PC-3 (cell line): ENCODE measurements at regions not wholly inside any gene's neighbourhood (a gene's known extent, or its start where the extent isn't known, plus 50 kb on each side); places are given as distances from the start of the nearest gene placed in this dataset.

Experiments used
- ATAC-seq: fragments of 200-7000 bp; cut with Tn5 transposase; 2 replicates; pipeline ENCODE4 v1.9.1; 2020; ENCODE audit warnings: mild to moderate bottlenecking, moderate library complexity
- BruUV-seq: library from RNA; stranded (reverse); fragments of 400-500 nt; replicated peaks from 2 replicates; lab custom pipeline; 2021; lab: Mats Ljungman, UMichigan
- CTCF ChIA-PET: fragments of 300-600 bp; sonication (Branson Sonifier 250); formaldehyde crosslinking; loops from one replicate; lab custom pipeline; 2022; ENCODE audit warnings: antibody characterized with exemption; lab: Charles Lee
- POLR2A ChIA-PET: fragments of 300-600 bp; sonication (Branson Sonifier 250); formaldehyde crosslinking; loops from one replicate; lab custom pipeline; 2022; ENCODE audit warnings: antibody characterized with exemption; ENCODE audit not compliant: unreplicated experiment; lab: Charles Lee
- DNase-seq: peaks from one replicate; pipeline ENCODE4 v3.0.0-alpha.2; 2015
- H2AFZ ChIP-seq: fragments of 300-600 bp; sonication (generic); 2 replicates; pipeline ENCODE4 v1.6.0; 2016; ENCODE audit warnings: antibody characterized with exemption, low read length
- H3F3A ChIP-seq: fragments of 300-600 bp; sonication (generic); one replicate; pipeline ENCODE4 v1.6.0; 2017; ENCODE audit warnings: antibody characterized with exemption, low read length, control low read depth, mild to moderate bottlenecking; ENCODE audit not compliant: unreplicated experiment
- H3K27ac ChIP-seq: fragments of 300-600 bp; sonication (generic); 2 replicates; pipeline ENCODE4 v1.5.1; 2016; ENCODE audit warnings: mild to moderate bottlenecking, low read length
- H3K27me3 ChIP-seq: fragments of 300-600 bp; sonication (generic); 2 replicates; pipeline ENCODE4 v1.6.1; 2016; ENCODE audit warnings: low read length, mixed read lengths
- H3K36me3 ChIP-seq: fragments of 300-600 bp; sonication (generic); 2 replicates; pipeline ENCODE4 v1.6.1; 2016; ENCODE audit warnings: low read depth, mixed run types, low read length, mixed read lengths
- H3K4me1 ChIP-seq: fragments of 300-600 bp; sonication (generic); 2 replicates; pipeline ENCODE4 v1.5.1; 2016; ENCODE audit warnings: low read length; ENCODE audit not compliant: insufficient read depth
- H3K4me2 ChIP-seq: fragments of 300-600 bp; sonication (generic); 2 replicates; pipeline ENCODE4 v1.6.0; 2016; ENCODE audit warnings: low read length
- H3K4me3 ChIP-seq: fragments of 300-600 bp; sonication (generic); 2 replicates; pipeline ENCODE4 v1.5.1; 2016; ENCODE audit warnings: mild to moderate bottlenecking, low read length, mixed read lengths
- H3K79me2 ChIP-seq: fragments of 300-600 bp; sonication (generic); 2 replicates; pipeline ENCODE4 v1.6.1; 2017; ENCODE audit warnings: low read length, mixed read lengths
- H3K9ac ChIP-seq: fragments of 300-600 bp; sonication (generic); 2 replicates; pipeline ENCODE4 v1.6.0; 2016; ENCODE audit warnings: mild to moderate bottlenecking, low read length
- H3K9me2 ChIP-seq: fragments of 300-600 bp; sonication (generic); replicated peaks from 2 replicates; pipeline ENCODE4 v1.6.1; 2016; ENCODE audit warnings: mixed run types, low read length, mixed read lengths
- H3K9me3 ChIP-seq: fragments of 300-600 bp; sonication (generic); 2 replicates; pipeline ENCODE4 v1.6.1; 2016; ENCODE audit warnings: low read length, mixed read lengths
- H4K20me1 ChIP-seq: fragments of 300-600 bp; sonication (generic); 2 replicates; pipeline ENCODE4 v1.6.1; 2016; ENCODE audit warnings: low read length, mixed read lengths
- EZH2 ChIP-seq: fragments of 300-600 bp; sonication (generic); IDR thresholded peaks from one replicate; pipeline ENCODE4 v1.6.1; 2017; ENCODE audit warnings: antibody characterized with exemption, mild to moderate bottlenecking, low read length; ENCODE audit not compliant: unreplicated experiment
- EZH2phosphoT487 ChIP-seq: fragments of 300-600 bp; sonication (generic); IDR thresholded peaks from 2 replicates; pipeline ENCODE4 v1.6.1; 2018; ENCODE audit warnings: mild to moderate bottlenecking, antibody characterized with exemption, low read length, borderline replicate concordance
- intact Hi-C: fragments of 100-400 bp; cut with micrococcal nuclease; formaldehyde crosslinking; loops from 2 replicates; pipeline ENCODE4 v1.9.0; 2023
- TF ChIP-seq, protein P1 (sequence below): fragments of 300-600 bp; sonication (generic); conservative IDR thresholded peaks from 2 replicates; pipeline ENCODE4 v1.5.1; 2017; ENCODE audit warnings: antibody characterized with exemption, low read depth, mild to moderate bottlenecking, low read length

DNA sequence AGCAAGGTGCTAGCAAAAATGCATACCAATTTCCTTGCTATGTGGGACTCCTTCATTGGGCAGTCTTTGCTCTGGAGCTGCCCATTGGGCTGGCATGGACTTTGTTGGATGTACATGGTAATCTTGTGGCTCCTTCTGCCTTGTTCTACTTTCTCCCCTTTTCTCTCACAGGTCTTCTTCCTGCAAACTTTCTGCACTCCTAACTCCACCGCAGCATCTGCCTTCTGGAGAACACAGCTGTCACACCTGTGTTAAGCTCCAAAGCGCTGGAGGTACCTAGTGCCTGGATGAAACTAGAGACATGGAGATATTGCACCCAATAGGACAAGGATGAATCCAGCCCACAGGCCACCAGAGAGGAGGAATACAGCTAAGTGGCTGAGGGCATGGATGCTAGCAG, 60.7 kb upstream of the CCND2 start:
- POLR2A ChIA-PET, result no interaction called here
- no peak overlapping the region for H3K4me2 ChIP-seq
- H3K4me3 ChIP-seq, result no peak overlapping the region
- H4K20me1 ChIP-seq, result no peaks in the 10 kb centered on the region
- H3K9me2 ChIP-seq, result no peaks in the 10 kb centered on the region
- H3K79me2 ChIP-seq, result no peaks in the 10 kb centered on the region
- peaks cover 62% of the 10 kb centered on the region for H3K27me3 ChIP-seq
- TF ChIP-seq, protein P1, sequence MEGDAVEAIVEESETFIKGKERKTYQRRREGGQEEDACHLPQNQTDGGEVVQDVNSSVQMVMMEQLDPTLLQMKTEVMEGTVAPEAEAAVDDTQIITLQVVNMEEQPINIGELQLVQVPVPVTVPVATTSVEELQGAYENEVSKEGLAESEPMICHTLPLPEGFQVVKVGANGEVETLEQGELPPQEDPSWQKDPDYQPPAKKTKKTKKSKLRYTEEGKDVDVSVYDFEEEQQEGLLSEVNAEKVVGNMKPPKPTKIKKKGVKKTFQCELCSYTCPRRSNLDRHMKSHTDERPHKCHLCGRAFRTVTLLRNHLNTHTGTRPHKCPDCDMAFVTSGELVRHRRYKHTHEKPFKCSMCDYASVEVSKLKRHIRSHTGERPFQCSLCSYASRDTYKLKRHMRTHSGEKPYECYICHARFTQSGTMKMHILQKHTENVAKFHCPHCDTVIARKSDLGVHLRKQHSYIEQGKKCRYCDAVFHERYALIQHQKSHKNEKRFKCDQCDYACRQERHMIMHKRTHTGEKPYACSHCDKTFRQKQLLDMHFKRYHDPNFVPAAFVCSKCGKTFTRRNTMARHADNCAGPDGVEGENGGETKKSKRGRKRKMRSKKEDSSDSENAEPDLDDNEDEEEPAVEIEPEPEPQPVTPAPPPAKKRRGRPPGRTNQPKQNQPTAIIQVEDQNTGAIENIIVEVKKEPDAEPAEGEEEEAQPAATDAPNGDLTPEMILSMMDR, result no peak
- TF ChIP-seq EZH2 (no peak), EZH2phosphoT487 (no peak)
- ATAC-seq (no peak), DNase-seq (no peak)
- CTCF ChIA-PET, result no interaction called here
- intact Hi-C loops, result no loop called here
- no peak overlapping the region for H3K9ac ChIP-seq
- no peaks in the 10 kb centered on the region for H3K4me1 ChIP-seq
- no peaks in the 10 kb centered on the region for H3K9me3 ChIP-seq
- no peak overlapping the region for H3K27ac ChIP-seq
- H2AFZ ChIP-seq, result no peak overlapping the region
- no peaks in the 10 kb centered on the region for H3F3A ChIP-seq
- H3K36me3 ChIP-seq, result no peaks in the 10 kb centered on the region
- no TSS peak for BruUV-seq

DNA sequence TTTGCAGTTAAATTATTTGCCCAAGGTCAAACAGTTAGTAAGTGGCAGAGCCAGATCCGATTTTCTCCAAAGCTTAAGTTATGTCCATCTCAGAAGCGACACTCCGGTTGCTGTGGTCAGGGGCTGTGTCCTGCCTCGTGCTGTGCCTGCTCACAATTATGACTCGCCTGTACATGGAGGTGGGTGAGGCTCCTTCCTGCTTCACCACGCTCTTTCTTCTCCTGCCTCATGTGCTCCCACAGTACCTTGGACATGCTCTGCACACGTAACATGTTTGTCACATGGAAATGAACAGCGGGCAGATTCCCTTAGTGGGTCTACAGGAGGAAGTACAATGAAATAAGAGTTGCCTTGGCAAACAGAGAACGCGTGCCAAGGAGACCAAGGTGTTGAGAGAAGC, 62.2 kb upstream of the CCND2 start:
- no peaks in the 10 kb centered on the region for H3K36me3 ChIP-seq
- H4K20me1 ChIP-seq, result no peaks in the 10 kb centered on the region
- no peak overlapping the region for H2AFZ ChIP-seq
- peaks cover 58% of the 10 kb centered on the region for H3K27me3 ChIP-seq
- H3K9ac ChIP-seq, result no peak overlapping the region
- CTCF ChIA-PET, result no interaction called here
- no peaks in the 10 kb centered on the region for H3K79me2 ChIP-seq
- H3K4me1 ChIP-seq, result no peaks in the 10 kb centered on the region
- no peak overlapping the region for H3K4me2 ChIP-seq
- no peak for DNase-seq
- BruUV-seq, result no TSS peak
- H3K9me2 ChIP-seq, result no peaks in the 10 kb centered on the region
- TF ChIP-seq, protein P1, result no peak
- TF ChIP-seq EZH2 (no peak), EZH2phosphoT487 (no peak)
- intact Hi-C loops, result no loop called here
- POLR2A ChIA-PET, result no interaction called here
- no peak overlapping the region for H3K27ac ChIP-seq
- no peaks in the 10 kb centered on the region for H3K9me3 ChIP-seq
- no peaks in the 10 kb centered on the region for H3F3A ChIP-seq
- ATAC-seq, result no peak
- no peak overlapping the region for H3K4me3 ChIP-seq

DNA sequence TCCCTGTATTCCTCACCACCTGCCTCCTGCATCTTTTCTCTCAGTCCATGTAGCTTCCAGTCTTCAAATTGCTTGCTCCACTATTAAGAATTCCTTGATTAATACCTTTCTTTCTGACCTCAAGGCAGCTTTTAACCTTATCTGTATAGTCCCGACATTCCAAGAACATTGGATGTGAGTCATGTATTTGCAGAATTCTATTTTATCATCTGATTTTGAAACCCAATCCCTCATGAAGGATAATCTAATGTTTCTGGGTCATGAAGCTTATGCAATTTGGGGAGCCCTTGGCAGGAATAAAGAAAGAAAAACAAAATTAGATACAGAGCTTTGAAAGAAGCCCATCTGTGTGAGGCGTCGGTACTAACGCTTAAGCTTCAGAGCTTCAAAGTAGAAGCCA, 63.4 kb upstream of the CCND2 start:
- no peak overlapping the region for H3K27ac ChIP-seq
- no peak overlapping the region for H2AFZ ChIP-seq
- H4K20me1 ChIP-seq, result no peaks in the 10 kb centered on the region
- intact Hi-C loops, result no loop called here
- no peaks in the 10 kb centered on the region for H3K4me1 ChIP-seq
- ChIA-PET POLR2A (no interaction called here), CTCF (no interaction called here)
- H3K9ac ChIP-seq, result no peak overlapping the region
- H3K4me2 ChIP-seq, result no peak overlapping the region
- no peak for DNase-seq
- BruUV-seq, result no TSS peak
- H3K79me2 ChIP-seq, result no peaks in the 10 kb centered on the region
- no peaks in the 10 kb centered on the region for H3K9me3 ChIP-seq
- H3K4me3 ChIP-seq, result no peak overlapping the region
- TF ChIP-seq EZH2, result no peak
- TF ChIP-seq, protein P1, result no peak
- TF ChIP-seq EZH2phosphoT487, result no peak
- no peaks in the 10 kb centered on the region for H3K9me2 ChIP-seq
- no peak for ATAC-seq
- no peaks in the 10 kb centered on the region for H3F3A ChIP-seq
- H3K27me3 ChIP-seq, result peaks cover 69% of the 10 kb centered on the region
- no peaks in the 10 kb centered on the region for H3K36me3 ChIP-seq
